Activated T-helper 17 cell treated with anti-CD3 and anti-CD28 coated beads, Interleukin-2, amount 50 U/mL, for 72 hours (primary cell): ENCODE measurements at regions not wholly inside any gene's neighbourhood (a gene's known extent, or its start where the extent isn't known, plus 50 kb on each side); places are given as distances from the start of the nearest gene placed in this dataset.

Experiments used
- ATAC-seq: fragments of 150-1000 bp; cut with Tn5 transposase; replicated peaks from 2 replicates; pipeline ENCODE4 v1.10.0; 2021; ENCODE audit warnings: mild to moderate bottlenecking, moderate library complexity
- H3K27ac Mint-ChIP-seq: one replicate; pipeline ENCODE4 v1.8.0; 2022; ENCODE audit warnings: mixed read lengths
- H3K27me3 Mint-ChIP-seq: one replicate; pipeline ENCODE4 v1.8.0; 2022; ENCODE audit warnings: mixed read lengths
- H3K36me3 Mint-ChIP-seq: one replicate; pipeline ENCODE4 v1.8.0; 2022; ENCODE audit warnings: low read depth, mild to moderate bottlenecking, mixed read lengths
- H3K4me1 Mint-ChIP-seq: one replicate; pipeline ENCODE4 v1.8.0; 2022; ENCODE audit warnings: mixed read lengths
- H3K4me3 Mint-ChIP-seq: one replicate; pipeline ENCODE4 v1.8.0; 2022; ENCODE audit warnings: mild to moderate bottlenecking, mixed read lengths
- H3K9me3 Mint-ChIP-seq: one replicate; pipeline ENCODE4 v1.8.0; 2022; ENCODE audit warnings: mixed read lengths

DNA sequence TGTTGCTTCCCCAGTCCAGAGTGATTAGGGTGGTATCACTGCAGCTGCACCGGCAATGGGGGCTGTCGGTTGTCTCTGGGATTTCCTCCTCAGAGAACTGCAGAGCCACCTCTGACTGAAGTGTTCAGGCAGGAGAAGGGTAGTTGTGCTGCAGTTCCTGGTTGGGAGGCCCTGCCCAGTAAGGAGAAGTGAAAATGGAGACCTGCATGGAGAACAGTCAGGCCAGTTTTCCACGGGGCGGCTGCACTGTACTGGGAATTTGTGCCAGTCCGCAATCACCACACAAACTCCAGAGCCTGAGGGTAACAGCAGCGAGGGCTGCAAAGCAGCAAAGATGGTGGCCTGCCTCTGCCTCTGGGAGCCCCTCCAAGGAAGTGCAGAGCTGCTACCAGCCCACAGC is 58.1 kb upstream of the CCDC190 start:
- no peak for ATAC-seq
- Mint-ChIP-seq H3K27me3 (peaks cover 24% of the 10 kb centered on the region), H3K4me1 (no peaks in the 10 kb centered on the region), H3K36me3 (no peaks in the 10 kb centered on the region), H3K4me3 (no peak overlapping the region), H3K9me3 (no peaks in the 10 kb centered on the region), H3K27ac (no peak overlapping the region)

DNA sequence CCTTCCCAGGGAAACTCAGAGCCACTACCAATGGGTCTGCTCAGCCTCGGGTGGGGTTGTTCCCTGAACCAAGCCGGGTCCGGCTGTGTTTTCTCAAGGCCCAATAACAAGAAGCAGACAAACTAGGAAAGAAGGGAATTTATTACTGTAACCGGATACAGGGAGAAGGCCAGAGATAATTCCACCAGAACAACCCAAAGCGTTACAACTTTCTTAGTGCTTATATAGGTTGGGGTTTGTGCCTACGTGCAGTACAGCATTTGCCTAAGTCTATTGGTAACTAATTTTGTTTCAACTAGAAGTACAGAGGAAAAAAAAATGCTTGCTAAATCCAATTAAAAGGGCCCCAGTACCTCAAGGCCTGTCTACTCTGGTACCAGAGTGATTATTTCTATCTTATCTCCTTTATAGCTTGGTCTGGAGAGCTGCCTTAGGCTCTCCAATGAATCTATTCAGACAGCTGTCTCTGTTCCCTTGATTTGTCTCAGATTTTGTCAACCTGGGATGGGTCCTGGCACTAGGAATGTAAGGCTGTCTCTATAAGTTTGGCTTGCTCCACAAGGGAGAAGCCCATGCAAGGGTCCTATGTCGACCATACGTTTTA is 57.3 kb upstream of the CCDC190 start:
- Mint-ChIP-seq H3K27me3 (peaks cover 24% of the 10 kb centered on the region), H3K4me3 (no peak overlapping the region), H3K4me1 (no peaks in the 10 kb centered on the region), H3K9me3 (no peaks in the 10 kb centered on the region), H3K27ac (no peak overlapping the region), H3K36me3 (no peaks in the 10 kb centered on the region)
- no peak for ATAC-seq

DNA sequence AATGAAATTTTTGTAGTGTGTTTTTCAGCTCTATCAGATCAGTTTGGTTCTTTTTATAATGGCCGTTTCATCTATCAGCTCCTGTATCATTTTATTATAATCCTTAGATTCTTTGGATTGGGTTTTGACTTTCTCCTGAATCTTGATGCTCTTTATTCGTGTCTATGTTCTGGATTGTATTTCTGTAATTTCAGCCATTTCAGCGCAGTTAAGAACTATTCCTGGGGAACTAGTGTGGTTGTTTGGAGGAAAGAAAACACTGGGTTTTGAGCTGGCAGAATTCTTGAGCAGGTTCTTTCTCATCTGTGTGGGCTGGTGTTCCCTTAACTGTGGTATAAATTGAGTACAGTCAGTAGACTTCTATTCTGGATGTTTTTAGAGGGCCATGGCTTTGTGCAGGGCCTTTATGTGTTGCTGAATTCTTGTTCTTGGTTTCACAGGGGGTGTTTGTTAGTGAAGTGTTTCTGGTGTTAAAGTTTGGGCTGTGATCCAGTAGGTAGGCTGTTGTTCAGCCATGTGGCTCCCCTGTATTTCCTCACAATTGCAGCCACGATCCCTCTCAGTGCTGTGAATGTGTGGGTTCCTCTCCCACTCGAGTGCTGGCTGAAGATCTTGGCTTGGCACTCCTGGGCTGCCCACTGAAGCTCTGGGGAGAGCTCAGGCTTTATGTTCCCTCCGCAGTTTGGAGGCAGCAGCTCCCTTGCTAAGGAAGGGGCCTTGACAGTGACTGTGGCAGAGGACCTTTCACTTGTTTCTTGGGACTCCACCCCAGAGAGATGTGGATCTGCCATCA is 56.0 kb upstream of the CCDC190 start:
- no peak for ATAC-seq
- H3K9me3 Mint-ChIP-seq = peaks cover 4% of the 10 kb centered on the region
- H3K27me3 Mint-ChIP-seq = peaks cover 24% of the 10 kb centered on the region
- no peaks in the 10 kb centered on the region for H3K36me3 Mint-ChIP-seq
- no peak overlapping the region for H3K4me3 Mint-ChIP-seq
- no peak overlapping the region for H3K27ac Mint-ChIP-seq
- no peaks in the 10 kb centered on the region for H3K4me1 Mint-ChIP-seq

DNA sequence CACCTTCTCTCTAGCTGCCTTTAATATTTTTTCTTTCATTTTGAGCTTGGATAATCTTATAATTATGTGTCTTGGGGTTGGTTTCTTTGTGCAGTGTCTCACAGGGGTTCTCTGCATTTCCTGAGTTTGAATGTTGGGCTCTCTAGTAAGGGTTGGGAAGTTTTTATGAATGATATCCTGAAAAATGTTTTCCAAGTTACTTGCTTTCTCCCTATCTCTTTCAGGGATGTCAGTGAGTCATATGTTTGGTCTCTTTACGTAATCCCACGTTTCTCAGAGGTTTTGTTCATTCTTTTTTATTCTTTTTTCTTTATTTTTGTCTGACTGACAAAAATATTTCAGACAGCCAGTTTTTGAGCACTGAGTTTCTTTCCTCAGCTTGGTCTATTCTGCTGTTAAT is 55.4 kb upstream of the CCDC190 start:
- Mint-ChIP-seq H3K4me3 (no peak overlapping the region), H3K36me3 (no peaks in the 10 kb centered on the region), H3K4me1 (no peaks in the 10 kb centered on the region), H3K9me3 (peaks cover 5% of the 10 kb centered on the region), H3K27ac (no peak overlapping the region), H3K27me3 (peaks cover 24% of the 10 kb centered on the region)
- no peak for ATAC-seq

DNA sequence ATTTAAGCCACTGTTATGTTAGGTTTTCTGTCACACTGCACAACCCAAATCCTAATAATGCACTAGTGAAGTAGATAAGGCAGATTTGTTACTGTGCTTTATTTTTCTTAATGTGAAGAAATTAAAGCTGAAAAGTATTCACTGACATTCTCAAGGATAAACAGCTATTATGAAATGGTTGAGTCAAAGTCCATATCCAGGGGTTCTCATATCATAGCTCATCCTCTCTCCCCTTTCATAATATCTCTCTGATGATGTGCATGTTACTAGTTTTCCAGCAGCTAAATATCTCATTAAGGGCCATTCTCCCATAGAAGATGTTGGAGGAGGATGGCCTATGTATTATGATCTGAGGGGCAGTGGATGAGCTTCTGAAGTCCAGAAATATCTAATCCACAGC is 53.6 kb upstream of the CCDC190 start:
- H3K36me3 Mint-ChIP-seq = no peaks in the 10 kb centered on the region
- H3K4me1 Mint-ChIP-seq = no peaks in the 10 kb centered on the region
- peaks cover 5% of the 10 kb centered on the region for H3K9me3 Mint-ChIP-seq
- no peak for ATAC-seq
- H3K4me3 Mint-ChIP-seq = no peak overlapping the region
- H3K27ac Mint-ChIP-seq = no peak overlapping the region
- peaks cover 24% of the 10 kb centered on the region for H3K27me3 Mint-ChIP-seq

DNA sequence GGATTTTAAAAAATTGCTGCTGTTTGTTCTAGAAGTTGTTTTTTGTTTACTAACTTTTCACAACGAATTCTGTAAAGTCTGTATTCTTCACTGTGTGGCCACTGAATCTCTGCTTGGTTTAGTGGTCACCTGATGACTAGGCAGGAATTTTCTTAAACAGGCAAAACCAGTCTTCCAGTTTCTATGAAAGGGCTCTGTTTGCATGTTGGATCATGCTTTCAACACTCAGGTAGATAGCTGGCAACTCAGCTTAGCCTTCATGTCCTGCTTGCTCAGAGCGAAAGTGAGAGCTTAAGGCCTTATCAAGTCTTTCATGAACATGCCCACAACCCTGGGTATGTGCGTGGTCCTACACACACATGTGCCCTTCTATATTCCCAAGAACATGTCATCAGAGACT is 52.4 kb upstream of the CCDC190 start:
- Mint-ChIP-seq H3K36me3 (no peaks in the 10 kb centered on the region), H3K27ac (no peak overlapping the region), H3K27me3 (peaks cover 21% of the 10 kb centered on the region), H3K9me3 (peaks cover 5% of the 10 kb centered on the region), H3K4me1 (no peaks in the 10 kb centered on the region), H3K4me3 (no peak overlapping the region)
- ATAC-seq = no peak

DNA sequence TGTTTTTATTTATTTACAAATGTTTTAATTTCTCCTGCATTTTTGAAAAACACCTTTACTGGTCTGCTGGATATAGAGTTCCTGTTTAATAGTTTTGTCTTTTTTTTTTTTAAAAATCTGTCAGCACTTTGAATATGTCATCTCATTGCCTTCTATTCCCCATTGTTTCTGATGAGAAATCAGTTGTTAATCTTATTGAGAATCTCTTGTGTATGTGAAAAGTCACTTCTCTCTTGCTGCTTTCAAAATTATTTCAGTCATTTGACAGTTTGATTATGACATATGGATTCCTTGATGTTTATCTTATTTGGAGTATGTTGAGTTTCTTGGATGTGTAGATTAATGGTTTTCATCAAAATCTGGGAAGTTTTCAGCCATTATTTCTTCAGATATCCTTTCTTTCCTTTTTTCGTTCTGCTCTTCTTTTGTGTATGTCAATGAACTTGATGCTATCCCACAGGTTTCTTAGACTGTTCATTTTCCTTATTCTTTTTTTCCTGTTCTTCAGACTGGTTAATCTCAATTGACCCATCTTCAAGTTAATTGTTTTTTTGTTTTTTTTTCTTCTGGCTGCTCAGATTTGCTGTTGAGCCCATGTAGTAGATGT is 51.2 kb upstream of the CCDC190 start:
- ATAC-seq = no peak
- H3K27ac Mint-ChIP-seq = no peak overlapping the region
- H3K36me3 Mint-ChIP-seq = no peaks in the 10 kb centered on the region
- peaks cover 5% of the 10 kb centered on the region for H3K9me3 Mint-ChIP-seq
- no peaks in the 10 kb centered on the region for H3K4me1 Mint-ChIP-seq
- peaks cover 20% of the 10 kb centered on the region for H3K27me3 Mint-ChIP-seq
- no peak overlapping the region for H3K4me3 Mint-ChIP-seq
